GM21423 (cell line): ENCODE measurements at regions not wholly inside any gene's neighbourhood (a gene's known extent, or its start where the extent isn't known, plus 50 kb on each side); places are given as distances from the start of the nearest gene placed in this dataset.

Source experiments
- ATAC-seq: cut with Tn5 transposase; IDR thresholded peaks from one replicate; pipeline ENCODE4 v1.9.1; 2021; ENCODE audit warnings: mild to moderate bottlenecking, moderate library complexity; ENCODE audit not compliant: unreplicated experiment

GRCh38 chr1:224486801-224487583 lies 52.4 kb upstream of the WDR26 start:
- ATAC-seq, result no peak

GRCh38 chr1:224488806-224489499 lies 54.4 kb upstream of the WDR26 start:
- no peak for ATAC-seq

GRCh38 chr1:224489534-224490365 lies 55.2 kb upstream of the WDR26 start:
- no peak for ATAC-seq

- ATAC-seq, result no peak
These were observed 56.2 kb upstream of the WDR26 start for GRCh38 chr1:224490549-224491537.

- ATAC-seq, result no peak
These were observed 57.4 kb upstream of the WDR26 start for GRCh38 chr1:224492015-224492414.

GRCh38 chr1:224492632-224493031 lies 58.0 kb upstream of the WDR26 start:
- no peak for ATAC-seq

- ATAC-seq, result no peak
These were observed 58.7 kb upstream of the WDR26 start for GRCh38 chr1:224493269-224493668.

GRCh38 chr1:224494343-224494742 lies 59.7 kb upstream of the WDR26 start:
- ATAC-seq, result no peak

- no peak for ATAC-seq
These were observed 61.3 kb upstream of the WDR26 start for GRCh38 chr1:224495866-224496265.

- ATAC-seq, result no peak
These were observed 62.2 kb upstream of the WDR26 start for GRCh38 chr1:224496826-224497225.

- peak; percentile 93 for ATAC-seq
These were observed 63.3 kb upstream of the WDR26 start for GRCh38 chr1:224497714-224498573.

- ATAC-seq, result no peak
These were observed 64.1 kb upstream of the WDR26 start for GRCh38 chr1:224498574-224499170.

GRCh38 chr1:224499204-224499603 lies 64.6 kb upstream of the WDR26 start:
- no peak for ATAC-seq

- ATAC-seq, result no peak
These were observed 66.2 kb upstream of the WDR26 start for GRCh38 chr1:224500796-224501195.

GRCh38 chr1:224501836-224502235 lies 67.2 kb upstream of the WDR26 start:
- ATAC-seq, result no peak

GRCh38 chr1:224502459-224503160 lies 68.0 kb upstream of the WDR26 start:
- ATAC-seq, result no peak

- peak; percentile 92 for ATAC-seq
These were observed 68.8 kb upstream of the WDR26 start for GRCh38 chr1:224503161-224504118.
